ENCODE measurements at regions not wholly inside any gene's neighbourhood (a gene's known extent, or its start where the extent isn't known, plus 50 kb on each side); places are given as distances from the start of the nearest gene placed in this dataset.

DNA sequence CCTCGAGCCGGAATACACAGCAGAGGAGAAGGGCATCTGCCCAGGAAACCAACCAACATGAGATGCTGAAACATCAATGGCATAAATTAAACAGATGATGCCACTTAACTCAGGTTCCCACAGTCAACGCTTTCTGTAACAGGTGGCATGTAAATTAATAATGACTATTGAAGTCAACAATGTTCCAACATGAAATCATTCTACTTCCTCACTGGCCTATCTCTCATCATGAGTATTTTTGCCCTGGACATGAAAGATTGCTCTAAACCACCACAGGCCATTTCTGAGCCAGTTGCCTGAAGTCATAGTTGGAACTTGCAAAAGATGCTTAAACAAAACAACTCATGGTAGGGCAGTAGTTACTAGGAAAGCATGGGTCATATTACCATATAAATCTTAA, 397.9 kb upstream of the JARID2 start:
- TF ChIP-seq, protein P1, sequence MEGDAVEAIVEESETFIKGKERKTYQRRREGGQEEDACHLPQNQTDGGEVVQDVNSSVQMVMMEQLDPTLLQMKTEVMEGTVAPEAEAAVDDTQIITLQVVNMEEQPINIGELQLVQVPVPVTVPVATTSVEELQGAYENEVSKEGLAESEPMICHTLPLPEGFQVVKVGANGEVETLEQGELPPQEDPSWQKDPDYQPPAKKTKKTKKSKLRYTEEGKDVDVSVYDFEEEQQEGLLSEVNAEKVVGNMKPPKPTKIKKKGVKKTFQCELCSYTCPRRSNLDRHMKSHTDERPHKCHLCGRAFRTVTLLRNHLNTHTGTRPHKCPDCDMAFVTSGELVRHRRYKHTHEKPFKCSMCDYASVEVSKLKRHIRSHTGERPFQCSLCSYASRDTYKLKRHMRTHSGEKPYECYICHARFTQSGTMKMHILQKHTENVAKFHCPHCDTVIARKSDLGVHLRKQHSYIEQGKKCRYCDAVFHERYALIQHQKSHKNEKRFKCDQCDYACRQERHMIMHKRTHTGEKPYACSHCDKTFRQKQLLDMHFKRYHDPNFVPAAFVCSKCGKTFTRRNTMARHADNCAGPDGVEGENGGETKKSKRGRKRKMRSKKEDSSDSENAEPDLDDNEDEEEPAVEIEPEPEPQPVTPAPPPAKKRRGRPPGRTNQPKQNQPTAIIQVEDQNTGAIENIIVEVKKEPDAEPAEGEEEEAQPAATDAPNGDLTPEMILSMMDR (conservative IDR thresholded peaks at IDR 0.05; ENCODE audit: low read depth in 2 of 2) = no peak
- TF ChIP-seq EZH2 (IDR thresholded peaks at IDR 0.05; ENCODE audit: low read depth, unreplicated experiment) = no peak
